Motor neuron (in vitro differentiated cells): ENCODE measurements at regions not wholly inside any gene's neighbourhood (a gene's known extent, or its start where the extent isn't known, plus 50 kb on each side); places are given as distances from the start of the nearest gene placed in this dataset.
A peak's percentile ranks its signal among the peaks of the same experiment; 100 is the strongest.
"Not testable (repeated sequence)": the region's sequence is repeated elsewhere in the genome, so short reads cannot be mapped to it uniquely, and the experiment has no call there.

Source experiments
- ATAC-seq, 8 experiments: fragments of 200-7000 bp; cut with Tn5 transposase; replicated peaks in 6 of 8; 2 replicates each; pipeline ENCODE4 v1.8.0; 2021; ENCODE audit warnings: mild to moderate bottlenecking in 8 of 8, moderate library complexity in 8 of 8
- H3K27ac ChIP-seq, 2 donors: fragments of 250-450 bp; sonication (Bioruptor Pico); 2 replicates each; pipeline ENCODE4 v1.9.0; 2021; ENCODE audit warnings: antibody characterized with exemption in 2 of 2, mild to moderate bottlenecking in 2 of 2, moderate library complexity in 1 of 2
- H3K4me1 ChIP-seq, 2 donors: fragments of 250-450 bp; sonication (Bioruptor Pico); replicated peaks in 1 of 2; 2 replicates each; pipeline ENCODE4 v1.6.1; 2021; ENCODE audit warnings: antibody characterized with exemption in 2 of 2, mild to moderate bottlenecking in 2 of 2, moderate library complexity in 1 of 2
- H3K4me3 ChIP-seq, 5 donors: fragments of 250-450 bp; sonication (Bioruptor Pico); 2 replicates each; pipeline ENCODE4 v1.9.0; 2021; ENCODE audit warnings: antibody characterized with exemption in 5 of 5, mild to moderate bottlenecking in 5 of 5, moderate library complexity in 4 of 5
- WGBS, 10 experiments: fragments of 450-650 bp; shearing (Covaris generic); methylation state at CpG; one replicate each; pipeline ENCODE4 v1.0.0; 2022; 5-methylcytosine and 5-hydroxymethylcytosine counted together
- in situ Hi-C, 9 experiments: fragments of 400-800 bp; cut with MboI; loops; one replicate each; pipeline ENCODE4 v1.15.0; 2021; ENCODE audit warnings: low sequenced_read_pairs in 9 of 9, low pct_unique_long_range_greater_than_20kb in 2 of 9; ENCODE audit not compliant: unreplicated experiment in 9 of 9

DNA sequence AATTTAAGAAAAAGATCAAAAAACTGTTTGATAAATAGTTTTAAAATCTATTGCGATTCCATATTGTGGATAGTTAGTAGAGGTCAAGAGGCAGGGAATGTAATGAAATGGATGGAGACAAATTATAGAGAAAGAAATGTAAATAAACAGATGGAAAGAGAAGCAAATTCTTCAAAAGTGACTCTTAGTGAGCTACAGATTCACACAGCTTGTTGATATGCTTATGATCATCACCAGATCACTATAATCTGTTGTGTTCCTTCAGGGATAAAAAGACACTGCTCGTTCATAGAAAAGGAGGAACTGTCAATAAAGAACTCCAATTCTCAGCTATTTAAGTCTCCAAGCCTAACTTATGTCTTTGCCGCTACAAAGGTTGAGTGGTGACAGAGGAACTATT lies 251.4 kb upstream of the SEMA3C start:
- Histone ChIP-seq H3K27ac (no peak overlapping the region), H3K4me1 (peaks cover 0 to 6% of the 10 kb centered on the region in 2 donors), H3K4me3 (no peak overlapping the region)
- 83 to 100% (median 96%) methylated on average over 2 to 3 of the region's 3 CpGs; no CpG with 5 or more reads in 1 of the 10 experiments for WGBS, 10 experiments
- in situ Hi-C loops, result no loop called here
- no peak for ATAC-seq

DNA sequence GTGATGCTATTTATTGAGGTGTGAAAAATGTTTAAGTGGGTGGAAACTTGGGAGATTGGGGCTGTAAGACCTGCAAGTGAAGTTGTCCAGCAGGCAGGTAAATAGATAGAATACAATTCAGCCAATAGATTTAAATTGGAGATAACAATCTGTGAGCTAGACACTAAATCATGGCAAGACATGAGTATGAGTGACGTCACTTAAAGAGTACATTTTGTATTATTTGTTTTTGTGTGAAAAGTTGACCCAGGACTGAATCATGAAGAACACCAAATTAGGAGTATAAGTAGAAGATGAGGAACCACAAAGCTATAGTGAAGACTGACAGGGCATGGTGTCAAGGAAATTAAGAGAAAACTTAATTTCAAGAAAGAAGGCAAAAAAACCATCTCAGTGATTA lies 249.1 kb upstream of the SEMA3C start:
- peaks cover 0 to 3% of the 10 kb centered on the region in 2 donors for H3K4me1 ChIP-seq
- ATAC-seq, result no peak
- H3K27ac ChIP-seq, result no peak overlapping the region
- in situ Hi-C loops, result no loop called here
- WGBS, 10 experiments, result 85 to 100% (median 95%) methylated on average over 1 of the region's 1 CpG; no CpG with 5 or more reads in 2 of the 10 experiments
- H3K4me3 ChIP-seq, result no peak overlapping the region

DNA sequence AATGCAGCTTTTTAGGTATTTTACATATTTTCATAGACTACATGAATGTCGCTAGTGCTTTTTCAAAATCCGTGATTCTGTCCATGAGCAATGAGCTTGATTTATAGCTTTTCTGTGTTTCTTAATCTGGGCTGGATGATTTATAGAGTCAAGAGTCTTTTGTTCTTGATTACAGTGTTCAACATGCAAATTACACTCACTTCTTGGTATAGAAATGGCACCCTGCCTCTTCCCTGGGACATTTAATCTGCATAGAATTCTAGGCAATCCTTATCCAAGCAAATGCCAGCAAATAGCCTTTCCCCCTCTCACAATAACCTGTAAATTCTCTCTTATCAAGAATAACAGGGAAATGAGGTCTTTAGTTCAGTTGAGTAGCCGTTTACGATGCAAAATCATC lies 246.2 kb upstream of the SEMA3C start:
- H3K27ac ChIP-seq, result no peak overlapping the region
- ATAC-seq, result peak in 5 of 8 experiments; percentile 15 to 74 (median 59)
- in situ Hi-C loops, result no loop called here
- no peak overlapping the region for H3K4me3 ChIP-seq
- 40 to 92% (median 66%) methylated on average over 1 to 4 of the region's 4 CpGs for WGBS, 10 experiments
- H3K4me1 ChIP-seq, result peaks cover 0 to 3% of the 10 kb centered on the region in 2 donors

- Histone ChIP-seq H3K4me3 (no peak overlapping the region), H3K4me1 (peaks cover 12 to 14% of the 10 kb centered on the region in 2 donors), H3K27ac (no peak overlapping the region)
- WGBS, 10 experiments, result 58 to 97% (median 93%) methylated on average over 3 to 5 of the region's 7 CpGs; no CpG with 5 or more reads in 2 of the 10 experiments
- in situ Hi-C loops, result no loop called here
- peak in 1 of 8 experiments; percentile 27 for ATAC-seq
Measured at GRCh38 chr7:81162771-81163525, 244.1 kb upstream of the SEMA3C start.

DNA sequence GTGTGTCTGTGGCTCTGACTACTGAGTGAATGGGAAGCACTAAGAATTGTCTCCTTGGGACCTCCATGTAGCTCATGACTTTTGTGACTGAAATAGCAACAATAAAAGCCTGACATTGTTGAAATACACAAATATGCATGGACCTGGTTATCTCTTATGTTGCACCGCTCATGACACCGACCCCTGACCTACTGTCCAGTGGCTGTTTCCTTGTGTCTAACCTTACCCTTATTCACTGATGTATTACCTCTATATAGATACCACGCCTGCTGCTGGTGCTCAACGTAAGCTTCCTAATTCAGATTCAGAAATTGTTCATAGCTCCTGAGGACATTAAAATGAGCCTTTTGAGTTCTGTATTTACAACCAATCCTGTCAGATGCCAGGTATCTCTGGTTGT lies 243.4 kb upstream of the SEMA3C start:
- 83 to 100% (median 96%) methylated on average over 1 to 4 of the region's 4 CpGs; no CpG with 5 or more reads in 1 of the 10 experiments for WGBS, 10 experiments
- in situ Hi-C loops, result no loop called here
- ATAC-seq, result no peak
- H3K4me1 ChIP-seq, result peaks cover 19 to 21% of the 10 kb centered on the region in 2 donors
- no peak overlapping the region for H3K27ac ChIP-seq
- H3K4me3 ChIP-seq, result no peak overlapping the region

DNA sequence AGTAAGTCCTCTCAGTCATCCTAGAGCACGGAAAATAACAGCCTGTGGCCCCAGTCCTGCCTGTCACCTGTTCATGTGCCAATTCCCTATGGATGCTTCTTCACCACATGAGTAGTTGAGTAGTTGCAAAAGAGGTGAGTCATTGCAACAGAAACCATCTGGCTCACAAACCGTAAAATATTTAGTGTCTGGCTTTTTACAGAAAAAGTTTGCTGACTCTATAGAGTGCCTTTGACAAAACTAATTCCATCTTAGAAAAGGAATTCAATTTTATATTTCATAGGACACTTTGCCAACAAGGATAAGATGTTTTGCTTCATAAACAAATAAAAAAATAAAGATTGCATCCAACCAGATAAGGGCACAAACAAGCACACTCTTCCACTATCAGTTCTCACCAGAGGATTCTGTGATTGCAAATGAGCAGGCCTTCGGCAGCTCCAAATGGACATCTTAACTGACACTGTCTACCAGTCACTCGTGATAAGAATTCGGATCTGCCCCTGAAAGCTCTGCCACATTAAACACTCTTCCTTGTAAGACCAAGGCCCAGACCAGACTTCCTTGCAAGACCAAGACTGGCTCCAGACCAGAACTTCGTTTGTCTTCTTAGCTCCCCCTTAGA lies 242.7 kb upstream of the SEMA3C start:
- H3K4me1 ChIP-seq, result peaks cover 24 to 28% of the 10 kb centered on the region in 2 donors
- ATAC-seq, result peak in 6 of 8 experiments; percentile 31 to 79 (median 62)
- no peak overlapping the region for H3K4me3 ChIP-seq
- in situ Hi-C loops, result no loop called here
- no peak overlapping the region for H3K27ac ChIP-seq
- 26 to 100% (median 89%) methylated on average over 1 to 6 of the region's 6 CpGs for WGBS, 10 experiments

GRCh38 chr7:81159402-81159801 lies 240.6 kb upstream of the SEMA3C start:
- H3K4me3 ChIP-seq, result no peak overlapping the region
- WGBS, 10 experiments, result 0 to 100% (median 73%) methylated on average over 1 to 2 of the region's 2 CpGs; no CpG with 5 or more reads in 1 of the 10 experiments
- in situ Hi-C loops, result no loop called here
- peaks cover 38 to 47% of the 10 kb centered on the region in 2 donors for H3K4me1 ChIP-seq
- ATAC-seq, result peak in 5 of 8 experiments; percentile 16 to 54 (median 35)
- no peak overlapping the region for H3K27ac ChIP-seq

DNA sequence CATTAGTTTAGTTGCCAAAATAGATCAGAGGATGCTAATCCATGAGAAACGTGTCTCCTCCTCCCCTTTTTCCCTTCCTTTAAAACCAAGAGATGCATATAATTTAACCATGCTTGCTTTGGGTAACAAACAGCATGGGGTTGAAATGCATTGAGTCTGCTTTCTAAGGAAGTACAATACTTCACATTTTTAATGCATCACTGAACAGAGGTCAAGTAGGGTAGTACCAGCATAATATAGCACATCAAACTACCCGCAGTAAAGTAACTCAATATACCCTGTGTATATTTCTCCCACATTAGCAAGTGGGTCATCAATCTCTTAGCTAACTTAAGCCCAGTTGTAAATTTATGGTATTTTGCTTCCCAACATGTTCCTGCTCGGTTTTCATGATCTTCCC lies 239.3 kb upstream of the SEMA3C start:
- in situ Hi-C loops, result no loop called here
- Histone ChIP-seq H3K4me3 (no peak overlapping the region), H3K4me1 (peaks cover 45 to 51% of the 10 kb centered on the region in 2 donors), H3K27ac (peak overlapping the region in 1 of 2 donors; percentile 56)
- 0 to 97% (median 13%) methylated on average over 2 to 3 of the region's 3 CpGs for WGBS, 10 experiments
- ATAC-seq, result peak in 6 of 8 experiments; percentile 26 to 95 (median 82)

- Histone ChIP-seq H3K4me3 (no peak overlapping the region), H3K27ac (no peak overlapping the region), H3K4me1 (peaks cover 45 to 62% of the 10 kb centered on the region in 2 donors)
- peak in 5 of 8 experiments; percentile 62 to 76 (median 68) for ATAC-seq
- 5 to 89% (median 36%) methylated on average over 2 to 4 of the region's 4 CpGs for WGBS, 10 experiments
- in situ Hi-C loops, result no loop called here
Measured at GRCh38 chr7:81155654-81156373, 237.0 kb upstream of the SEMA3C start.

- 56 to 100% (median 80%) methylated on average over 1 of the region's 1 CpG; no CpG with 5 or more reads in 5 of the 10 experiments for WGBS, 10 experiments
- peak in 2 of 8 experiments; percentile 25 for ATAC-seq
- H3K4me1 ChIP-seq, result peaks cover 45 to 62% of the 10 kb centered on the region in 2 donors
- H3K4me3 ChIP-seq, result no peak overlapping the region
- in situ Hi-C loops, result no loop called here
- H3K27ac ChIP-seq, result no peak overlapping the region
Measured at GRCh38 chr7:81154565-81154964, 235.7 kb upstream of the SEMA3C start.

DNA sequence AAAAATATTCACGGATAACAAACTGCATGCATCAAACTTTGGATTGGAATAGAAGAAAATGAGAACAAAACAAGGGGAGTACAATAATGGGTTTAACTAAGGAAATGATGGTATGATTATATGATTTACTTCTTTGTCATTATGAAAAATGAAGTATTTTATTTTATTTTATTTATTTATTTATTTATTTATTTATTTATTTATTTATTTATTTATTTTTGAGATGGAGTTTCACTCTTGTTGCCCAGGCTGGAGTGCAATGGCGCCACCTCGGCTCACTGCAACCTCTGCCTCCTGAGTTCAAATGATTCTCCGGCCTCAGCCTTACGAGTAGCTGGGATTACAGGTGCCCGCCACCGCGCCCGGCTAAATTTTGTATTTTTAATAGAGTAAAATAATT lies 234.1 kb upstream of the SEMA3C start:
- peaks cover 35 to 48% of the 10 kb centered on the region in 2 donors for H3K4me1 ChIP-seq
- ATAC-seq, in situ Hi-C loops, H3K4me3 ChIP-seq, H3K27ac ChIP-seq: not testable (repeated sequence)
- WGBS, 10 experiments, result 87 to 100% (median 95%) methylated on average over 4 to 9 of the region's 9 CpGs; no CpG with 5 or more reads in 1 of the 10 experiments

GRCh38 chr7:81150951-81151361 lies 232.1 kb upstream of the SEMA3C start:
- Histone ChIP-seq H3K4me3 (no peak overlapping the region), H3K27ac (no peak overlapping the region), H3K4me1 (peaks cover 18 to 29% of the 10 kb centered on the region in 2 donors)
- in situ Hi-C loops, result no loop called here
- peak in 2 of 8 experiments; percentile 17 to 42 for ATAC-seq
- 0 to 60% (median 60%) methylated on average over 1 of the region's 1 CpG; no CpG with 5 or more reads in 7 of the 10 experiments for WGBS, 10 experiments

DNA sequence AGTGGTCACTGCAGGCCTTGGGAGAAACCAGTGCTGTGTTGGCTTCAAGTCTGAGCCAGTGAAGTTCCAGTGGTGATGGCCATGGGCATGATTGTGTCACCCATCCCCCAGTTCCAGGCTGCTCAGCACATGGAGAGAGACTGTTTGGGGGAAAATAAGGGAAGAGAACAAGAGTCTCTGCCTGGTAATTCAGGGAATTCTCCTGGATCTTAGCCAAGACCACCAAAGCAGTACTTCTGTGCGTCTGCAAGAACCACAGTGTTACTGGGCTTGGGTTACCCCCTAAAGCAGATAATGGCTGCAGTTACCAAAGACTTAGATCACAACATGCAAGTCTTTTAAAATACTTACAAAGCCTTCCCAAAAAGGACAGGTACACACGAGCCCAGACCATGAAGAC lies 225.0 kb upstream of the SEMA3C start:
- in situ Hi-C loops, result no loop called here
- no peak for ATAC-seq

More for the DNA sequence above, 225.0 kb upstream of the SEMA3C start:
- H3K4me3 ChIP-seq, result no peak overlapping the region
- 17 to 100% (median 65%) methylated on average over 1 to 2 of the region's 2 CpGs; no CpG with 5 or more reads in 4 of the 10 experiments for WGBS, 10 experiments
- no peak overlapping the region for H3K27ac ChIP-seq
- no peaks in the 10 kb centered on the region for H3K4me1 ChIP-seq
